ENCODE measurements at regions not wholly inside any gene's neighbourhood (a gene's known extent, or its start where the extent isn't known, plus 50 kb on each side); places are given as distances from the start of the nearest gene placed in this dataset.

GRCh38 chr9:14560194-14560593, 133.0 kb downstream of the ZDHHC21 start:
- FAIRE-seq = no peak

- FAIRE-seq = no peak
Measured at GRCh38 chr9:14554886-14555285, 138.3 kb downstream of the ZDHHC21 start.

- FAIRE-seq = no peak
Measured at GRCh38 chr9:14547245-14548060, 145.8 kb downstream of the ZDHHC21 start.

- no peak for FAIRE-seq
Measured at GRCh38 chr9:14546693-14547092, 146.5 kb downstream of the ZDHHC21 start.

GRCh38 chr9:14542071-14542470, 151.2 kb downstream of the ZDHHC21 start:
- no peak for FAIRE-seq

- FAIRE-seq = no peak
Measured at GRCh38 chr9:14538526-14538925, 154.7 kb downstream of the ZDHHC21 start.

GRCh38 chr9:14535161-14535955, 157.9 kb downstream of the ZDHHC21 start:
- no peak for FAIRE-seq

- no peak for FAIRE-seq
Measured at GRCh38 chr9:14533867-14534640, 159.2 kb downstream of the ZDHHC21 start.

GRCh38 chr9:14532456-14533115, 160.6 kb downstream of the ZDHHC21 start:
- no peak for FAIRE-seq

- FAIRE-seq = no peak
Measured at GRCh38 chr9:14531341-14532269, 161.6 kb downstream of the ZDHHC21 start.

GRCh38 chr9:14530841-14531240, 162.4 kb downstream of the ZDHHC21 start:
- no peak for FAIRE-seq

- FAIRE-seq = no peak
Measured at GRCh38 chr9:14530366-14530765, 162.9 kb downstream of the ZDHHC21 start.

- FAIRE-seq = no peak
Measured at GRCh38 chr9:14529629-14530028, 163.6 kb downstream of the ZDHHC21 start.

- peak; percentile 33 for FAIRE-seq
Measured at GRCh38 chr9:14529054-14529453, 164.2 kb downstream of the ZDHHC21 start.

GRCh38 chr9:14526504-14526903, 166.7 kb downstream of the ZDHHC21 start:
- no peak for FAIRE-seq

GRCh38 chr9:14525856-14526255, 167.4 kb downstream of the ZDHHC21 start:
- no peak for FAIRE-seq

- no peak for FAIRE-seq
Measured at GRCh38 chr9:14524873-14525515, 168.2 kb downstream of the ZDHHC21 start.

GRCh38 chr9:14523545-14523944, 169.7 kb downstream of the ZDHHC21 start:
- no peak for FAIRE-seq

- FAIRE-seq = no peak
Measured at GRCh38 chr9:14522627-14523379, 170.4 kb downstream of the ZDHHC21 start.

GRCh38 chr9:14520341-14520740, 172.9 kb downstream of the ZDHHC21 start:
- FAIRE-seq = no peak
